ENCODE measurements at regions not wholly inside any gene's neighbourhood (a gene's known extent, or its start where the extent isn't known, plus 50 kb on each side); places are given as distances from the start of the nearest gene placed in this dataset.
A peak's percentile ranks its signal among the peaks of the same experiment; 100 is the strongest.

- no peak overlapping the region for H3K4me3 ChIP-seq (ENCODE audit: low read depth, poor library complexity, severe bottlenecking)
- no peak for DNase-seq (ENCODE audit: low spot score in 2 of 2)
- intact Hi-C loops (cut with DNase I; ENCODE audit: low total_unique reads): no loop called here
- no peak for TF ChIP-seq POLR2A (IDR thresholded peaks at IDR 0.05)
- TF ChIP-seq, protein P1, sequence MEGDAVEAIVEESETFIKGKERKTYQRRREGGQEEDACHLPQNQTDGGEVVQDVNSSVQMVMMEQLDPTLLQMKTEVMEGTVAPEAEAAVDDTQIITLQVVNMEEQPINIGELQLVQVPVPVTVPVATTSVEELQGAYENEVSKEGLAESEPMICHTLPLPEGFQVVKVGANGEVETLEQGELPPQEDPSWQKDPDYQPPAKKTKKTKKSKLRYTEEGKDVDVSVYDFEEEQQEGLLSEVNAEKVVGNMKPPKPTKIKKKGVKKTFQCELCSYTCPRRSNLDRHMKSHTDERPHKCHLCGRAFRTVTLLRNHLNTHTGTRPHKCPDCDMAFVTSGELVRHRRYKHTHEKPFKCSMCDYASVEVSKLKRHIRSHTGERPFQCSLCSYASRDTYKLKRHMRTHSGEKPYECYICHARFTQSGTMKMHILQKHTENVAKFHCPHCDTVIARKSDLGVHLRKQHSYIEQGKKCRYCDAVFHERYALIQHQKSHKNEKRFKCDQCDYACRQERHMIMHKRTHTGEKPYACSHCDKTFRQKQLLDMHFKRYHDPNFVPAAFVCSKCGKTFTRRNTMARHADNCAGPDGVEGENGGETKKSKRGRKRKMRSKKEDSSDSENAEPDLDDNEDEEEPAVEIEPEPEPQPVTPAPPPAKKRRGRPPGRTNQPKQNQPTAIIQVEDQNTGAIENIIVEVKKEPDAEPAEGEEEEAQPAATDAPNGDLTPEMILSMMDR (IDR thresholded peaks at IDR 0.05): no peak
- 40 to 57% methylated on average over 2 of the region's 2 CpGs for WGBS, 2 donors
Measured at GRCh38 chr11:35088226-35088625, 50.7 kb upstream of the CD44 start.

- H3K4me3 ChIP-seq (ENCODE audit: low read depth, poor library complexity, severe bottlenecking): no peak overlapping the region
- intact Hi-C loops (cut with DNase I; ENCODE audit: low total_unique reads): no loop called here
- 37 to 57% methylated on average over 4 of the region's 4 CpGs for WGBS, 2 donors
- TF ChIP-seq POLR2A (IDR thresholded peaks at IDR 0.05): no peak
- TF ChIP-seq, protein P1 (IDR thresholded peaks at IDR 0.05): no peak
- peak in 1 of 2 donors; percentile 67 for DNase-seq (ENCODE audit: low spot score in 2 of 2)
Measured at GRCh38 chr11:35088676-35089075, 50.3 kb upstream of the CD44 start.
